Skin of body (tissue), 1 donor: ENCODE measurements at regions not wholly inside any gene's neighbourhood (a gene's known extent, or its start where the extent isn't known, plus 50 kb on each side); places are given as distances from the start of the nearest gene placed in this dataset.

Experiments
- DNase-seq: peaks from one replicate; lab custom pipeline; 2025; lab: John Stamatoyannopoulos, UW

- peak; percentile 72 for DNase-seq
Observed at GRCh38 chr12:91327889-91328288, 145.3 kb upstream of the DCN start.

GRCh38 chr12:91327131-91327530 is 144.5 kb upstream of the DCN start:
- DNase-seq: peak; percentile 95

GRCh38 chr12:91326058-91327027 is 143.7 kb upstream of the DCN start:
- DNase-seq: peak; percentile 71

DNA sequence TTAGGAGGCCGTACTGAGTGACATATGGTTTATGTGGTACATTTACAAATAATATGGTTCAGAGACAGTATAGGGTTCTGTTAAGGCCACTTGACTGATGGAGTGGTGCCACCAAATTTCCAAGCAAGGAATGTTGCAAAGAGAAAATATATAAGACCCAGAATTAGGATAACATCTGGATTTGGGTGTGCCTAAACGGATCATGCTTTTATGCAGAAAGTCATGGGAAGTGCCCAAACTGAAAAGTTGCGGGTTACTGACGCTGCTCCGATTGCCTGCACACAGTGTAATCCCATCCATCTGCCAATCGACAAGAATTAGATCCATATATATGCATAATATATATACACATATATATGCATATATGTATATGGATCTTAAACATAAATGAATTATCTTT is 138.4 kb upstream of the DCN start:
- peak; percentile 23 for DNase-seq

- DNase-seq: no peak
Observed at GRCh38 chr12:91319071-91319760, 136.6 kb upstream of the DCN start.

DNA sequence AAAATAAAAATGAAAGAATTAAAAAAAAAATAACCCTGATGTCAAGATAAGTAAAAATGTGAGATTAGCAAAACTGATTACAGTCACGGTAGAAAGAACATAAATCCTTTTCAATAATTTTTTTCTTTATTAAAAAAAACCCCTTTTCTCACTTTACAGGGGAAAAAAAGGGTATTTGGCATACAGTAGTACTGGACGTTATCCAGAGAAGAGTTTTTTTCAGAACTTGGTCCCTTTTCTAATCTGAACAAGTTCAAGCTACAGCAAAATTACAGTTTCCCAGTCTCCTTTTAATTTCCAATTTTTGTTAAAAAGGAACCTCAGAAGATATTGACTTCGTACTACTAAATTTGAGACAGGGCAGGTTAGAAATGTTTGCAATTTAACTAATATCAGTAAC is 134.7 kb upstream of the DCN start:
- no peak for DNase-seq

DNA sequence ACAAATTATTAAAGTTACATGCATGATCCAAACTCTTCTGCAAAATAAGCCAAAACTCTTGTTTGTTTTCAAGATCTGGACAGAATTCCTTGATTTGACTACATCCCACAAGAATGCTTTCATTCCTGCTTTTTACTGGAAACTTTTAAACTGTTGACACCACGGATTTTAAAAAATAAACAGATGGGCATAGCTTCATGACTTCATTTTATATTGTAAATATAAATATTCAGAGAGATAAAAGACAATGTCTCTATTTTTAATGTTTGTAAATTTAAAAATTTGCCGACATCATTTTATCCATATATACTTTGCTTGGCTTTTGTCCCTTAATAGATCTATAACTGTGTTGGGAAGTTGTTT is 134.3 kb upstream of the DCN start:
- DNase-seq: peak; percentile 83

GRCh38 chr12:91316161-91316906 is 133.7 kb upstream of the DCN start:
- peak; percentile 62 for DNase-seq

DNA sequence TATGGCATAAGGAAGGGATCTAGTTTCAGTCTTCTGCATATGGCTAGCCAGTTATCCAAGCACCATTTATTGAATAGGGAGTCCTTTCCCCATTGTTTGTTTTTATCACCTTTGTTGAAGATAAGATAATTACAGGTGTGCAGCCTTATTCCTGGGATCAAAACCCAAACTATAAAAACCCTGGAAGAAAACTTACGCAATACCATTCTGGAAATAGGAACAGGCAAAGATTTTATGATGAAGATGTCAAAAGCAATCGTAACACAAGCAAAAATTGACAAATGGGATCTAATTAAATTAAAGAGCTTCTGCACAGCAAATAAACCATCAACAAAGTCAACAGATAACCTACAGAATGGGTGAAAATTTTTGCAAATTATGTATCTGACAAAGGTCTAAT is 128.5 kb upstream of the DCN start:
- no peak for DNase-seq

DNA sequence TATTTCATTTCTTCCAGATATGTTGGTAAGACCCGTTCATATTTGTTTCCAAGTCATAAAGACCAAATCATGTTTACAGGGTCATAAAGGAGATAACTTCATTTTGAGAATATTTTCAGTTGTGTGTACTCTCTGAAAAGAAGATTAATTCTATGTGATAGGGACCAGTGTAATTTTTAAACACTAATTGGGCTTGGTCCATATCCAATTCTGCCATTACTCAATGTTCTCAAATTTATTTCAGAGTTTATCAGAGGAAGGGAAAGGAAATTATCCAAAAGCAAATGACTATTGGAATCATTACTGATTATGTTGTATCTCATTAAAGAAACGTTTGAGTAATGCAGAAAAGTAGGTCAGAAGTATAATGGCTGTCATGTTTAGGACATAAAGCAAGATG is 126.8 kb upstream of the DCN start:
- no peak for DNase-seq

DNA sequence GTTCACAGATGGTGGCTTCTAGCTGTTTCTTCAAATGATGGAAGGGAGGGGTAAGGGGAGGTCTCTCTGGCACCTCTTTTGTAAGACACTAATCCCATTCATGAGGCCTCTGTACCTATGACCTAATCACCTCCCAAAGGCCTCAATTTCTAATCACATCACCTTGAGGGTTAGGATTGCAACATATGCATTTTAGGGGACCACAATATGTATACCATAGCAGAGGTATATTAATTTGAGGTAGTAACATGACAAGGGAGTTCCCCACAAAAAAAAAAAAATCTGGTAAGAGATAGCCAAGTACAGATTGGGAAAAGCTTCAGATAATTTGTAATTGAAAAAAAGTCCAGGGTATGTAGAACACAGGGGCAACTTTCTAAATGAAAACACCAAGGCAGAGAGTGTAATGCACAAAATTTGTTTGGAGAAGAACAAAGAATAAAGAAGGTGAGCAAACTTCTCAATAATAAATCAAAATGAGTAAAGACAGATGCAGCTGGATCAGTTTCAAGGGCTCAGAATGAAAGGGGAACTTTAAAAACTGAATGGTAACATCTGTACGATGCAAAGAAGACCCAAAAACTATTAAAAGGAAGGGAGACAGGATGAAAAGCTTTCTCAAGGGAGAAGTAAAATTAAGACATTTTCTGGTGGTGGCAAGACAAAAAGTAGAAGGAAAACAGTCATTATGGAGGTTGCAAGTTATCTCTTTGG is 125.5 kb upstream of the DCN start:
- DNase-seq: no peak

DNA sequence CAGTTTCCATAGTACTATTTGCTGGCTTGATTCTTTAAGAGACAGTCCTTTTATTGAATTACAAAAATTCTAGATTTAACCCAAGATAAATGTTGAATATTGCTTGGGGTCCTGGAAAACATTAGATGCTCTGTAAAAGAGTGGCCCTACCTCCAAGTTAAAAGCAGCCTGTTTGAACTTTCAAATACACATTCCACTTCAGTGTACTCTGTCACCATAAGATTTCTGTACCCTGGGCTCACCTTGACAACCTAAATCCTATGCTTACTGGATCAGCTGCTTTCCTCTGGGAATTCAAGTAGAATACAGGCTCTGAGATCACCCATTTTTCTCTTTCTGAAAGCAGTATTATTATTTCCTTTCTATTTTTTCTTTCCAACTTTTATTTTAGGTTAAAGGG is 107.7 kb upstream of the DCN start:
- DNase-seq: no peak

DNA sequence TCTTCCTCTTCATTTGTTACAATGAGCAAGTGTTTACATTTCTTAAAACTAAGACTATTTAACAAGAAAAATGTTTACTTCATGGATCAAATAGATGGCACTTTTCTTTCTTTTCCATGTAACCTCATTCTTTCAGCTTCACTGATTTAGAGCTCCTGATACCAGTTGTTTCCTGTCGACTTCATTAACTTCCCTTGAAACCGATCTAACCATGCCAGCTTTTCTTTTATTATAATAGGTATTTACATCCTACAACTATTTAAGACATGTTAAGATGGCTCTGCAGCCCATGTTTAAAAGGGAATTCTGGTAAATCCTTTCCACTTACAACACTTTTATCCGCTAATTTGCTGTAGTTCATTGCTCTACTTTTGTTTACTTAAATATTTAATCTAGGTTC is 107.3 kb upstream of the DCN start:
- no peak for DNase-seq

- no peak for DNase-seq
Observed at GRCh38 chr12:91289072-91289471, 106.5 kb upstream of the DCN start.

DNA sequence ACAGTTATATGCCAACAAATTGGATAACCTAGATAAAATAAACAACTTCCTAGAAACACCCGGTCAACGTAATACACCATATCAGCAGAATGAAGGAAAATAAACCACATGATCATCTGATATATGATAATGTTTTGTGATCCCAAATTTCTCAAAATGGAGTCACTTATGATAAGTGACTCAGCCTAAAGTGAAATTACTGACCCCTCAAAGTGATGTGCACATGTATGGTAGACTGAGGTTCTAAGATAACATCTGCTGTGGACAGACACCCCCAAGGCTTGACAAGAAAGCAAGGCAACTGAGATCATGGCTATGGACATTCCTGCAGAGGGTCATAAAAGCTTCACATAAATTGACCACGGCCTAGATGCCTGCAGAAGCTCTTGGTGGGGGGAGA is 105.1 kb upstream of the DCN start:
- no peak for DNase-seq

- DNase-seq: no peak
Observed at GRCh38 chr12:91278126-91278525, 95.5 kb upstream of the DCN start.

- peak; percentile 87 for DNase-seq
Observed at GRCh38 chr12:91276509-91276908, 93.9 kb upstream of the DCN start.

DNA sequence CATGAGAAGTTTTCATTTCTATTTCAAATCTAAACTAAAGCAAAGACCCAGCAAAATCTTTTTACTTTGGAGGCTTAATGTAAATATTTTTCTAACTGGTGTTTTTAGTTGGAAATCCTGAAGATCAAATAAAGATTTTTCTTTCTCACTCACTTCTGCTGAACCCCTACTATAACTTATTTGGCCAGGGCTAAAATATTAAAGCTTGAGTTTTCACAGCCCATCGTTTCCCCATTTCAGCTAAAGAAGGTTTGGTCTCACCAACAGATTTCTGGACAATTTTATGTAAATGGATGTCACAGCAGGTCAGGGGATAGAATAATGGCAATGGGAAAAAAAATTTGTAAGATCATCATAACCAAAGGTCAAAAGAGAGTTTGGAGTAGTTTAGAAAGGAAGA is 92.7 kb upstream of the DCN start:
- no peak for DNase-seq

GRCh38 chr12:91274916-91275315 is 92.3 kb upstream of the DCN start:
- peak; percentile 63 for DNase-seq

- DNase-seq: no peak
Observed at GRCh38 chr12:91273560-91273959, 90.9 kb upstream of the DCN start.

DNA sequence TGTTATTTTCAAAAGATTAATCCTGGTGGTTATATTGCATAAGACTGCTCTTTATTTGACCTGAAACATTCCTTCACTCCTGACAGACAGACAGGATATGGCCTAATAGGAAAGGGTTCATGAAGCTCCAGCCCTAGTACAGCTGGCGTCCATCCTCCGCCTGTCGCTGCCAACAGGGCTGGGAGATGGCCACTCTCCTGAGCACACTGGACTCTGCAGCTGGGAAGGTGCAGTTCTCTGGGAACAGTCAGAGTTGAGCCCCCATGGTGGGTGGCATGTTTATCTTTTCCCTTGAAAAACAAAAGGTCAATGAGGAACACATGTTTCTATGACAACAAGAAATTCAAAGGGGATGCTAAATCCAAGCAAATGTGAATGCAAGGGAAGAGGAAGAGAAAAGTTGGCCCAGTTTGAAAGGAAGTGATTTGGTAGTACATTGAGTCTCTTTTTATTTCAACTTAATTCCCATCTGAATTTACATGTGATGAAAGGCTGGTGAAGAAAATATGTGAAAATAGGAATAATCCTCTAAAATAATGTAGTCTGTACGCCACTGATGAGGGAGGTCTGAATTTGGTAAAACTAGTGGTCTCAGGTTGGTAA is 89.9 kb upstream of the DCN start:
- peak; percentile 25 for DNase-seq
